ENCODE measurements at regions not wholly inside any gene's neighbourhood (a gene's known extent, or its start where the extent isn't known, plus 50 kb on each side); places are given as distances from the start of the nearest gene placed in this dataset.

DNA sequence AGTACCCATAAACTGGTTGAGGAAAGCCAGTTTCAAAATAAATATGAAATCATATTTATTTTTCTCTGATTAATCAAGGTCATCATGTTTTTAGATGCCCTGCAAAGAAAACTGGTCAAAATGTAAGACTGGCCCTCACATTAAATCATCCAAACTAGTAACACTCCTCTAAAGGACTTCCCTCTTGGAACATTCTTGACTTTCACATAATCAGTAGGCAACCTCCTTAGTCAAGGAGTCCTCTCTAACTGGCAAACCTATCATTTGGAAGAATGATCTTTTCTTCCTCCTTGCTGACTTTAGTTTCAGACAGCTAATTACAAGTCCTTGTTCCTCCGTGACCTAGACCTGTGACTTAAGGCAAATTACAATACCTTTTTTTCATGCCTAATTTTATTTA lies 82.5 kb upstream of the DCBLD2 start:
- TF ChIP-seq TAF1 (IDR thresholded peaks at IDR 0.05; ENCODE audit: borderline replicate concordance, low read depth, low read length) (no peak), POLR2A (IDR thresholded peaks at IDR 0.05; ENCODE audit: low read depth, low read length) (no peak)

Data from GM12892 (cell line).